ENCODE measurements at regions not wholly inside any gene's neighbourhood (a gene's known extent, or its start where the extent isn't known, plus 50 kb on each side); places are given as distances from the start of the nearest gene placed in this dataset.

DNA sequence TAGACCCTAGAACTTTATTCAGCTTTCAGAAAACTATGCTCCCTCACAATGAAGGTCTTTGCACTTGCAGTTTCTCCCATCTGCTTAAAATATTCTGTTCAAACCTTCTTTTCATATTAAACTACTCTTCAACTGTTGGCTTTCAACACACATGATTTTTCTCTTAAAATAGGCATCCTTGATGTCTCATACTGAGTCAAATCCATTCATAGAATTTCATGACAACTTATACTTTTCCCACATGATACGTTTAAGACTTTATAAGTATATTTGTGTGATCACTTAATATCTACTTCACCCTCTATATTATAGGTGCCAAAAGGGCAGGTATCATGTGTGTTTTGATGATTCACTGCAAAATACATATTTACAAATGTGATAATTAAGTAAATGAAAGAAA is 412.5 kb downstream of the MMUT start:
- Histone ChIP-seq H3K36me3 (ENCODE audit: insufficient read depth, low read length) (no peaks in the 10 kb centered on the region), H3K27me3 (ENCODE audit: insufficient read depth, low read length) (no peaks in the 10 kb centered on the region), H3K27ac (ENCODE audit: low read depth, low read length) (no peak overlapping the region), H3K4me3 (ENCODE audit: low read length) (no peak overlapping the region), H3K4me1 (ENCODE audit: insufficient read depth, low read length) (peaks cover 16% of the 10 kb centered on the region; the same call in 1 of the 2 replicates), H3K9ac (ENCODE audit: low read depth, low read length) (no peak overlapping the region), H3K9me3 (ENCODE audit: insufficient read depth, low read depth, low read length) (no peaks in the 10 kb centered on the region)
- WGBS: no CpG with 5 or more reads among the region's 1 CpG

DNA sequence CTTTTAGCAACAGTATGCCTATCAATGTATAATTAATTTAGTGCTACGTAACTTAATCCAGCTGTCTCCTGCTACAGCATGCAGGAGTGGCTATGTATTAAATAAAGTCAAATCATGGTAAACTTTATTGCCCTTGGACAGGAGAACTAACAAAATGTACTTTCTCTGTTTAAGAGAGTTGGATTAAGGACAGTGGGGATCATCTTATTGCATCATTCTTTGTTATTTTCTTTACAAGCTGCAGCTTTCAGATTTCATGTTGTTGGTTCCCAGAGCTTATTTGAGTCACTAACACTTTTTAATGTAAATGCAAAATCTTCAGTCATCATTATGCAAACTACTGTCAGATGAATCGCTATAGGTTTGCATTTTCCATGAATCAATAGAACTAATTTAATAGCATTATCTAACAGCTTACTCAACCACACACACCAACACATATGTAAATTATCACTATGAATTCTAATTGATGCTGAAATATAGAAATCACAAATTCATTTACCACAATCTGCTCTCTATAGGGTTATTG is 424.7 kb downstream of the MMUT start:
- Histone ChIP-seq H3K4me3 (ENCODE audit: low read length) (no peak overlapping the region), H3K27ac (ENCODE audit: low read depth, low read length) (no peak overlapping the region), H3K27me3 (ENCODE audit: insufficient read depth, low read length) (no peaks in the 10 kb centered on the region), H3K4me1 (ENCODE audit: insufficient read depth, low read length) (no peaks in the 10 kb centered on the region), H3K9ac (ENCODE audit: low read depth, low read length) (no peak overlapping the region), H3K36me3 (ENCODE audit: insufficient read depth, low read length) (no peaks in the 10 kb centered on the region), H3K9me3 (ENCODE audit: insufficient read depth, low read depth, low read length) (no peaks in the 10 kb centered on the region)
- 95% methylated on average over 1 of the region's 2 CpGs for WGBS

DNA sequence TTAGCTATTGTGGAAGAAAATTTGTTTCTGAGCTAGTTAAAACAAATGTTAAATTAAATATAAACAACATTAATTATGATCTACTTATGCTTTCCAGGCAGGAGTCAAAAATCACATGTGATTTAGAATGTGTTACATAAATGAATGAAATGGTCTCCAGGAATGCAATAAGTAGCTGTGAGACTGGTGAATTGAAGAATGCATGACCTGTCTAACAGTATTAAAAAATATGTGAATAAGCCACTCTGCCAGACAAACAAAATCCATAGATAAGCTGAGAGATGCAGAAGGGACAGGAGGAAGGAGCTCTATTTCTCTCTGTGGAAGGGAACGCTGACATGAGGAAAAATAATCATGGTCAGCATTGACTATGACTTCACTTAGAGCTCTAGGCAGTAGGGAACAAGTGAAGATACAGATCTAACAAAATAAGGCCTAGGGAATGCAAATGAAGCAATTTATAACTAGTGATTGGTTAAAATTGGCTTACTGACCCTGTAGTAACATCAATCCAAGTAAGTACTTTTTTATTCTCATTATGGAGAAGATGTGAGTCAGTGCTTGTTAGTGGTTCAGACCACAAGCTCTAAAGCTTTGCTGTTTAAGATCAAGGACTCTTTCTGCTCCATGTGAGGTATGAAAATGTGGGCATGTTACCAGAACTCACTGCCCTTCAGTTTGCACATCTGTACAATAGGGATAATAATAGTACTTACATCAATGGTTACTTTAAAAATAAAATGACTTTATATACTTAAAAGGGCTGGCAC is 432.6 kb downstream of the MMUT start:
- 97% methylated on average over 1 of the region's 1 CpG for WGBS

DNA sequence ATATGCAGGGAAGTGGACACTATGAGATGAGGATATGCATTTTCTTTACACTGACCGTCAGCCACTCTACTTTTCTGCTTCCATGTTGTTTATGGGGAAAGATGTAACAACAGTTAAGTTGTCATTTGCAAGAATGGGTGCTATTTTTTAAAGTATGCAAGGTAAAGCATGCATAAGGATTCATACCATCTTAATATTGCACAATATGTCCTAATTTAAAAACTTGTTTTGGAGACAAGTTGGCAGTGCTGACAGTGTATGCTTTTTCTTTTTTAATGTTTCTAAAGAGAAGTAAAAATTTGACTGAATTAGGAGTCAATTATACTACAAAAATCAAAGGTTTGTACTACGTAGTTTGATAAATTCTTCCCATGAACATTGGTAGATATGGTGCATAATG is 435.4 kb downstream of the MMUT start:
- H3K9ac ChIP-seq (ENCODE audit: low read depth, low read length): no peak overlapping the region
- 0 out of 2 replicates have a peak, but pooled peaks cover 4% of the 10 kb centered on the region for H3K9me3 ChIP-seq (ENCODE audit: insufficient read depth, low read depth, low read length)
- no peaks in the 10 kb centered on the region for H3K4me1 ChIP-seq (ENCODE audit: insufficient read depth, low read length)
- no peaks in the 10 kb centered on the region for H3K36me3 ChIP-seq (ENCODE audit: insufficient read depth, low read length)
- 100% methylated on average over 1 of the region's 2 CpGs for WGBS
- no peaks in the 10 kb centered on the region for H3K27me3 ChIP-seq (ENCODE audit: insufficient read depth, low read length)
- H3K27ac ChIP-seq (ENCODE audit: low read depth, low read length): no peak overlapping the region
- no peak overlapping the region for H3K4me3 ChIP-seq (ENCODE audit: low read length)

More for the DNA sequence above, 432.6 kb downstream of the MMUT start:
- H3K4me3 ChIP-seq (ENCODE audit: low read length): no peak overlapping the region
- H3K27me3 ChIP-seq (ENCODE audit: insufficient read depth, low read length): no peaks in the 10 kb centered on the region
- no peaks in the 10 kb centered on the region for H3K36me3 ChIP-seq (ENCODE audit: insufficient read depth, low read length)
- H3K9me3 ChIP-seq (ENCODE audit: insufficient read depth, low read depth, low read length): no peaks in the 10 kb centered on the region
- H3K9ac ChIP-seq (ENCODE audit: low read depth, low read length): no peak overlapping the region
- H3K4me1 ChIP-seq (ENCODE audit: insufficient read depth, low read length): no peaks in the 10 kb centered on the region
- H3K27ac ChIP-seq (ENCODE audit: low read depth, low read length): no peak overlapping the region

DNA sequence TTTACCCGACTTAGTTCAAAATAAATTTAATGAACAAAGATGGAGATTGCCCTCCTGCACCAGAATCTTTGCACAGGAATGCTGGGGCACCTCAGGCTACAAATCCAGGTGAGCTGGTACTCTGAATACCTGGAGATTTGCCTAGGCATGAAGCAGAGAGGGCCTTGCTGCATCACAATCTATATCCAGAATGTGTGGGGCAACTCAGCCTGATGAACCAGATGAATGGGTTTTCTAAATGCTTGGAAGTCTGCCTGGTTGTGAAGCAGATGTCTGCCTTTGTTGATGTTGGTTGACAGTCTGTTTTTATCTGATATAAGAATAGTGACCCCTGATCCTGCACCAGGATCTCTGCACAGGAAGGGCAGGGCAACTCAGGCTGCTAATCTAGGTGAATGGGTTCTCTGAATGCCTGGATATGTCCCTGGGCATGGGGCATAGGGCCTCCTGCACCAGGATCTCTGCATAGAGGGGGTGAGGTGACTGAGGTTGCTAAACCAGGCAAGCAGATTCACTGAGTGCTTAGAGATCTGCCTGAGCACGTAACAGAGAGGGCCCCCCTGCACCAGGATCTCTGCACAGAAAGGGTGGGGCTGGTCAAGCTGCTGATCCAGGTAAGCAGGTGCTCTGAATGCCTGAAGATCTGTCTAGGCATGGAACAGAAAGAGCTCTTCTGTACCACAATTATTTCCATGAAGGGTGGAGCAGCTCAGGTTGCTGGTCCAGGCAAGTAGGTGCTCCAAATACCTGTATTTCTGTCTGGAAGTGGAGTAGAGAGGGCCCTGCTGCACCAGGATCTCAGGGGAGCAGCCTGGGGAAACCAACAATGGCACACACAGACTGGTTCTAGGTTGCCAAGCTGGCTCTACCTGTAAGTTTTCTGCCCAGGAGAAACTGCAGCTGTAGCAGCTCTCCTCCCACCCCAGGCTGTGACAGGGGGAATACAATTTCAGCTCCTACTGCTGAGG is 437.5 kb downstream of the MMUT start:
- H3K4me1 ChIP-seq (ENCODE audit: insufficient read depth, low read length): no peaks in the 10 kb centered on the region
- 89% methylated on average over 2 of the region's 2 CpGs for WGBS
- no peaks in the 10 kb centered on the region for H3K27me3 ChIP-seq (ENCODE audit: insufficient read depth, low read length)
- H3K27ac ChIP-seq (ENCODE audit: low read depth, low read length): no peak overlapping the region
- 0 out of 2 replicates have a peak, but pooled peaks cover 8% of the 10 kb centered on the region for H3K9me3 ChIP-seq (ENCODE audit: insufficient read depth, low read depth, low read length)
- H3K9ac ChIP-seq (ENCODE audit: low read depth, low read length): no peak overlapping the region
- H3K4me3 ChIP-seq (ENCODE audit: low read length): no peak overlapping the region
- no peaks in the 10 kb centered on the region for H3K36me3 ChIP-seq (ENCODE audit: insufficient read depth, low read length)

DNA sequence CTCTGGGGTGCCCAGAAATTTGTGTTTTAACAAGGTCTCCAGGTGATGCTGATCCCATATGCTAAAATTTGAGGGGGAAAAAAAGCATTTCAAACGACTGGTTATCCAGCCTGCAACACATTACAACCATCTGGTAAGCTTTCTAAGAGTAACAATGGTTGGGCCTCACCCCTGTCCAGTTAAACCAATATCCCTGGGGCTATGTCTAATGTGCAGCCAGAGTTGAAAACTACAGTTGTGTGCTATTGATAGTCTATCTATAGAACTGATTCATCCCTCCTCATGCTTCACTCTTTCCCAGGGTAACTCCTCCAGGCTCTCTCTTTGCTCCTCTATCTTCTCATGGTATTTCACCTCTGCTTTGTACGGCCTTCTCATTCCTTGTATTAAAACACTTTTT is 458.3 kb downstream of the MMUT start:
- no peak overlapping the region for H3K9ac ChIP-seq (ENCODE audit: low read depth, low read length)
- no peak overlapping the region for H3K27ac ChIP-seq (ENCODE audit: low read depth, low read length)
- no peak overlapping the region for H3K4me3 ChIP-seq (ENCODE audit: low read length)
- no peaks in the 10 kb centered on the region for H3K9me3 ChIP-seq (ENCODE audit: insufficient read depth, low read depth, low read length)
- H3K36me3 ChIP-seq (ENCODE audit: insufficient read depth, low read length): no peaks in the 10 kb centered on the region
- no peaks in the 10 kb centered on the region for H3K27me3 ChIP-seq (ENCODE audit: insufficient read depth, low read length)
- H3K4me1 ChIP-seq (ENCODE audit: insufficient read depth, low read length): no peaks in the 10 kb centered on the region
- 88% methylated on average over 2 of the region's 2 CpGs for WGBS

DNA sequence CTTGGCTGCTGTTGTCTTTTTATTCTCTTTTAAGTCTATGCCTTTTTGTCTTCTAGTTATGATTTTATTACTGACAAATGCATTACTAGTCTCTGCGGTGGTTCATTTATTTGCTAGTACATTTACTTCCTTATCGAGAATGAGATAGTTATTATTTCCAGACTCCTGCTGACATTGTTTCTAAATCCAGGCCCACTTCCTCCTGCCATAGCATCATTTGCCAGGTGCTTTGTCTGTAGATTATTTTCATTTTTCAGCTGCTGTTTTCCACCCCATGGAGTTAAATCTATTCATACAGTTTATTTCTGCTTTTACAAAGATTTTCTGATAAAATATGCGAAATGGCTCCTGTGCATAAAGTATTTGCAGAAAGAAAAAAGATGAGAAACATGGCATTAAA is 459.7 kb downstream of the MMUT start:
- WGBS: 100% methylated on average over 3 of the region's 3 CpGs
- no peaks in the 10 kb centered on the region for H3K36me3 ChIP-seq (ENCODE audit: insufficient read depth, low read length)
- H3K9me3 ChIP-seq (ENCODE audit: insufficient read depth, low read depth, low read length): no peaks in the 10 kb centered on the region
- H3K27ac ChIP-seq (ENCODE audit: low read depth, low read length): no peak overlapping the region
- H3K9ac ChIP-seq (ENCODE audit: low read depth, low read length): no peak overlapping the region
- no peaks in the 10 kb centered on the region for H3K4me1 ChIP-seq (ENCODE audit: insufficient read depth, low read length)
- no peak overlapping the region for H3K4me3 ChIP-seq (ENCODE audit: low read length)
- H3K27me3 ChIP-seq (ENCODE audit: insufficient read depth, low read length): no peaks in the 10 kb centered on the region

DNA sequence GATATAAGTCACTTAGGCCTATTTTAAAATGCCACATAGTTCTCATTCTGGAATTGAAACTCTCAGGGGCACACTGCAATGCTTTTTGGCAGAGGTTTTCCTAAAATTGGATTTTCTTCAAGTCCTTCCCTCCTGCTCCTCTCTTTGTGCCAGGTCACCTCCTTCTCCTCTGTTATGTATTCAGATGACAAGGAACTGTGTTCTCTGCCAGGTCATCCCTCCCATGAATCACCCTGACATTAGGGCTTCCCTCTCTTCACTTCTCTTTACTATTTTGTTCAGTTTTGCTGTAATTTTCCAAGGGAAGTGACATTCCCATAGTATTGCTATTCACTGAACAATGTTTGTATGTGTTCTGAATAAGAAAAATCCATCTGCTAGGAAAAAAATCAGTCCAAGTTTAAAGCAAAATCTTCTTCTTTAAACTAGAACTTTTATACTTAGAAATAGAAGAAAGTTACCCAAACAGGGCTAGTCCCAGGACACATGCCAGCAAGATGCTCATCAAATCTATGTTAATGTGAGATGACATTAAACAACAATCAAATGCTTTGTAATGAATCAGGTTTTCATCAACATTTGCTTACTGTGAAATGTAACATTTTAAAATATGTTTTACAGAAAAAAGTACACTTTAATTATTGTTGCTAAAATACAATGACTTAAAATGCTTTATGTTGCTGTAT is 461.1 kb downstream of the MMUT start:
- Histone ChIP-seq H3K9me3 (ENCODE audit: insufficient read depth, low read depth, low read length) (no peaks in the 10 kb centered on the region), H3K36me3 (ENCODE audit: insufficient read depth, low read length) (no peaks in the 10 kb centered on the region), H3K27me3 (ENCODE audit: insufficient read depth, low read length) (no peaks in the 10 kb centered on the region), H3K4me3 (ENCODE audit: low read length) (no peak overlapping the region), H3K4me1 (ENCODE audit: insufficient read depth, low read length) (no peaks in the 10 kb centered on the region), H3K9ac (ENCODE audit: low read depth, low read length) (no peak overlapping the region), H3K27ac (ENCODE audit: low read depth, low read length) (no peak overlapping the region)

DNA sequence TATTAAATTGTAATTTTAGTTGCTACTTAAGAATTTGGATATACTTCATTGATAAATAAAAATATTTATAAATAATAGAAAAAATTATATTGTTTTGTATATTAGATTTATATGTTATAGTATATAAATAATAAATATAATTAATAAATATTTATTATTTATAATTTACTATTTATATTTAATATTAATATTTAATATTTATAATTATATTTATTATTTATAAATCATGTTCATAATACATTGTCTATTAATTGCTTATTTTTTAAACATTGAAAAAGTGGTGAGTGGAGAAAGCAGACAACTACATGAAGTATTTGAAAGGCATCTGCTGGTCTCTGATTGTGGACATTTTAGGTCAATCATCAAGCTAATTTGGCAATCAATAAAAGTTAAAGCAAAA is 464.5 kb downstream of the MMUT start:
- Histone ChIP-seq H3K27me3 (ENCODE audit: insufficient read depth, low read length) (no peaks in the 10 kb centered on the region), H3K4me1 (ENCODE audit: insufficient read depth, low read length) (no peaks in the 10 kb centered on the region), H3K4me3 (ENCODE audit: low read length) (no peak overlapping the region), H3K27ac (ENCODE audit: low read depth, low read length) (no peak overlapping the region), H3K9ac (ENCODE audit: low read depth, low read length) (no peak overlapping the region), H3K36me3 (ENCODE audit: insufficient read depth, low read length) (no peaks in the 10 kb centered on the region), H3K9me3 (ENCODE audit: insufficient read depth, low read depth, low read length) (no peaks in the 10 kb centered on the region)

DNA sequence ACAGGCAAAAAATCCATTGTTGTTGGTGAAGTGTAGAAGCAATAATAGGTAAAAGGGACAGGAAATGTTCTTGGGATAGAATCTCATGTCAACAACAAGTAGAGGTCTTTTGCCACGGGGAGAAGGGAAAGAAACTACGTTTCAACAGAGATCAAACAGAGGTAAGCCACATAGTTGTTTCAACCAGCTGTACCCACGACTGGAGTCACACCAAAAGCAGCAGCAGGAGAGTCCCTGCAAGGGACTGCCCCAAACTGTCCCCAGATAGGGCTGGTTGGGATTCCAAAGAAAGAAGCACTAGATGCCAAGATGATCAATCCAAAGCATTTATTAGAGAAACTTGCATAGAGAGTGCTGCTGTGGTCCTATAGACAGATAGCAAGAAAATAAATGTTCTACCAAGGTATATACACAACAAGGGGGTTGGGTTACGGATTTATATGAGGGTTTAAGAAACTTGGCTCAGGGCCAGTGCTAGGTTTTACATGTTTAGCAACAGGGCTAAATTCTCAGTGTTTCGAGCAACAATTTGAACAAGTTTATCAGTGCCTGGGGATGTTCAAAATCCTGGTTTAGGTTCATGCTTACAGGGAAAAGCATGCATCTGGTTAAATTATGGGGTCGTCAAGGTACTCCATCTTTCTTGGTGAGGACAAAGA is 466.5 kb downstream of the MMUT start:
- Histone ChIP-seq H3K27me3 (ENCODE audit: insufficient read depth, low read length) (no peaks in the 10 kb centered on the region), H3K9me3 (ENCODE audit: insufficient read depth, low read depth, low read length) (no peaks in the 10 kb centered on the region), H3K9ac (ENCODE audit: low read depth, low read length) (no peak overlapping the region), H3K27ac (ENCODE audit: low read depth, low read length) (no peak overlapping the region), H3K4me3 (ENCODE audit: low read length) (no peak overlapping the region), H3K4me1 (ENCODE audit: insufficient read depth, low read length) (no peaks in the 10 kb centered on the region), H3K36me3 (ENCODE audit: insufficient read depth, low read length) (no peaks in the 10 kb centered on the region)
- WGBS: 90% methylated on average over 6 of the region's 6 CpGs

Data from HUES64 (cell line).